ENCODE measurements at regions not wholly inside any gene's neighbourhood (a gene's known extent, or its start where the extent isn't known, plus 50 kb on each side); places are given as distances from the start of the nearest gene placed in this dataset.

DNA sequence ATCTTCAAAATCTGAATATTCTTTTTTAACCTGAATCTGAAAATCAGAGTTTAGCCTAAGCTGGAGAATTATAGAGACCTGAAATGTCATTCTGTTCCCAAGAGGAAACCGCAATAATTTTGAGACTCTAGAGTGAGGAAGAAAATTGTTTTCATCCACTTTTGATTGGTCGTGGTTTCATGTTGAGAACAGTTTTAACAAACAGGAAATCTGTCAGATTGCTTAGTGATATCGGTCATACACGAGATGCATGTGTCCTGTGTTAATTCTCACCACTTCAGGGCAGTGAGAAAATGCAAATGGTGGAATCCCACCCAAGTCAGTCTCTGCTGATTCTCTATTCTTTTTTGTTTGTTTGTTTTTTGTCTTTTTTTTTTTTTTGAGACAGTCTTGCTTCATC, 1498.5 kb upstream of the TMEM132C start:
- in situ Hi-C loops (cut with MboI; ENCODE audit: low sequenced_read_pairs), result no loop called here
- Histone ChIP-seq H3K27me3 (ENCODE audit: low read depth) (no peaks in the 10 kb centered on the region), H3K4me3 (no peak overlapping the region), H3K36me3 (replicated peaks) (no peaks in the 10 kb centered on the region), H3K9me3 (no peaks in the 10 kb centered on the region), H3K4me1 (no peaks in the 10 kb centered on the region)
- DNase-seq (ENCODE audit: low spot score in 2 of 2), result no peak

DNA sequence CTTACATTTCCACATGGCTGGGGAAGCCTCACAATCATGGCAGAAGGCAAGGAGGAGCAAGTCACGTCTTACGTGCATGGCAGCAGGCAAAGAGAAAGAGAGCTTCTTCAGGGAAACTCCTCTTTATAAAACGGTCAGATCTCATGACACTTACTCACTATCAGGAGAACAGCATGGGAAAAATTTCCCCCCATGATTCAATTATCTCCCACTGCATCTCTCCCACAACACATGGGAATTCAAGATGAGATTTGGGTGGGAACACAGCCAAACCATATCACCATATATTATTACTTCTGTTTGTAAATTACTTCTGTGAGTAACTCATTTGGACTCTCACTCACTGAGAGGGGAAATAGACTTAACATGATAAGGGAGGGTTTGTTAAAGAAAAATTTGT, 1496.8 kb upstream of the TMEM132C start:
- H3K9me3 ChIP-seq, result no peaks in the 10 kb centered on the region
- no peak for DNase-seq (ENCODE audit: low spot score in 2 of 2)
- in situ Hi-C loops (cut with MboI; ENCODE audit: low sequenced_read_pairs), result no loop called here
- H3K27me3 ChIP-seq (ENCODE audit: low read depth), result no peaks in the 10 kb centered on the region
- H3K4me3 ChIP-seq, result no peak overlapping the region
- H3K4me1 ChIP-seq, result no peaks in the 10 kb centered on the region
- no peaks in the 10 kb centered on the region for H3K36me3 ChIP-seq (replicated peaks)

- Histone ChIP-seq H3K4me3 (no peak overlapping the region), H3K27me3 (ENCODE audit: low read depth) (no peaks in the 10 kb centered on the region), H3K4me1 (no peaks in the 10 kb centered on the region), H3K9me3 (no peaks in the 10 kb centered on the region), H3K36me3 (replicated peaks) (no peaks in the 10 kb centered on the region)
- in situ Hi-C loops (cut with MboI; ENCODE audit: low sequenced_read_pairs), result no loop called here
- DNase-seq (ENCODE audit: low spot score in 2 of 2), result no peak
These were observed 1494.7 kb upstream of the TMEM132C start for GRCh38 chr12:126772171-126772864.

- Histone ChIP-seq H3K27me3 (ENCODE audit: low read depth) (no peaks in the 10 kb centered on the region), H3K36me3 (replicated peaks) (no peaks in the 10 kb centered on the region), H3K9me3 (no peaks in the 10 kb centered on the region), H3K4me3 (no peak overlapping the region), H3K4me1 (no peaks in the 10 kb centered on the region)
- no peak for DNase-seq (ENCODE audit: low spot score in 2 of 2)
- in situ Hi-C loops (cut with MboI; ENCODE audit: low sequenced_read_pairs), result no loop called here
These were observed 1494.0 kb upstream of the TMEM132C start for GRCh38 chr12:126773012-126773411.

DNA sequence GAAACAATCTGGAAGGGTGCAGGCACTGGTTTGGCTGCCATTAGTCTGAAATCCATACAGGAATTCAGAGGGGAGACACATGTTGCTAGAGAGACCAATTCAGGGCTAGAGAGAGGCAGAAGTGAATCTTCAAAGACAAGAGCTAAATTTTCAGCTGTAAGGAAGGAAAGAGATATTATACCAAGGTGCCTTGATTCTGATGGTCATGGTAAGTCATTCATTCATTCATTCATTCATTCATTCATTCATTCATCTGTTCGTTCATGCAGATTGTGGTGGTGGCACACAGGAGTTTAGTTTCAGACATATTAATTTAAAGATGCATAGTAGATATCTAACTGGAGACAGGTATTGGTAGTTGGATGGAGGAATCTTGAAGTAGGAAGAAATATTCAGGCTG, 1493.5 kb upstream of the TMEM132C start:
- H3K4me1 ChIP-seq, result no peaks in the 10 kb centered on the region
- in situ Hi-C loops (cut with MboI; ENCODE audit: low sequenced_read_pairs), result no loop called here
- H3K9me3 ChIP-seq, result no peaks in the 10 kb centered on the region
- no peaks in the 10 kb centered on the region for H3K36me3 ChIP-seq (replicated peaks)
- H3K27me3 ChIP-seq (ENCODE audit: low read depth), result no peaks in the 10 kb centered on the region
- no peak for DNase-seq (ENCODE audit: low spot score in 2 of 2)
- no peak overlapping the region for H3K4me3 ChIP-seq

- H3K36me3 ChIP-seq (replicated peaks), result no peaks in the 10 kb centered on the region
- H3K4me3 ChIP-seq, result no peak overlapping the region
- H3K9me3 ChIP-seq, result no peaks in the 10 kb centered on the region
- H3K27me3 ChIP-seq (ENCODE audit: low read depth), result no peaks in the 10 kb centered on the region
- no peak for DNase-seq (ENCODE audit: low spot score in 2 of 2)
- in situ Hi-C loops (cut with MboI; ENCODE audit: low sequenced_read_pairs), result no loop called here
- no peaks in the 10 kb centered on the region for H3K4me1 ChIP-seq
These were observed 1490.8 kb upstream of the TMEM132C start for GRCh38 chr12:126776026-126776655.

GRCh38 chr12:126780343-126780742, 1486.6 kb upstream of the TMEM132C start:
- no peak for DNase-seq (ENCODE audit: low spot score in 2 of 2)
- in situ Hi-C loops (cut with MboI; ENCODE audit: low sequenced_read_pairs), result no loop called here
- Histone ChIP-seq H3K9me3 (no peaks in the 10 kb centered on the region), H3K4me3 (no peak overlapping the region), H3K4me1 (no peaks in the 10 kb centered on the region), H3K36me3 (replicated peaks) (no peaks in the 10 kb centered on the region), H3K27me3 (ENCODE audit: low read depth) (no peaks in the 10 kb centered on the region)

DNA sequence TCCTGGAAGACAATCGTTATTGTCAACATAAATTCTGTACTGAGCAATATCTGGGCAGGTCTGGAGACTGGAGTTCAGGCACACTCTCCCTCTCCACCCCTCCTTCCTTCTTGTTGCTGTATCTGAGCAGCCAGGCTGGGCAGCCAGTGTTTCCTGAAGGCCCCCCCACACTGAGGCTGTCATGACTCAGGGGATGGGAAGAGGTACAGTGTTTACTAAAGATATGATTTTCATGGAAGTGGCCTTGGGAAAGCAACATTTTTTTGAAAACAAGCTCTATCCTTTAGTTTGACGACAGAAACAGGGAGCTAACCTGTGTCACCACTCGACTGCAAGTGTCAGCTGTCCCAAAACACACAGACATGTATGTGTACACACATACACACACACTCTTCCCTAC, 1485.4 kb upstream of the TMEM132C start:
- no peak for DNase-seq (ENCODE audit: low spot score in 2 of 2)
- no peaks in the 10 kb centered on the region for H3K27me3 ChIP-seq (ENCODE audit: low read depth)
- H3K9me3 ChIP-seq, result no peaks in the 10 kb centered on the region
- no peaks in the 10 kb centered on the region for H3K4me1 ChIP-seq
- in situ Hi-C loops (cut with MboI; ENCODE audit: low sequenced_read_pairs), result no loop called here
- no peaks in the 10 kb centered on the region for H3K36me3 ChIP-seq (replicated peaks)
- H3K4me3 ChIP-seq, result no peak overlapping the region

DNA sequence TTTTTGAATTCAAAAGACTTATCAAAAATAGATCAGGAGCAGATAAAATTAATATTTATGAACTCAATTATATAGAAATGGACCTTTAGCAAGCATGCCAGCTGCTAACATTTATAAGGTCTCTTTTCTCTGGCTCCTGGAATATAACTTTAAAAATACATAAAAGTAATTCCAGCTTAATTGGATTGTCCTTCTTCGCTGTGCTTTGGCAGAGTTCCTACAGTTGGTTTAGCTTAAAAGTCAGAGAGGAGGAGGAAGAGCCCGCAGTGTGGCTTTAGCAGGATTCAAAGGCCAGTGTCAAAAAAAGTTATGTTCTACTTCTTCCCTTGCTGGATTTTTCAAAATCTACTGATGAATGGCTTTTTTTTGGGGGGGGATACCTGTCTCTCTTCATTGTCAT, 1484.9 kb upstream of the TMEM132C start:
- Histone ChIP-seq H3K4me1 (no peaks in the 10 kb centered on the region), H3K27me3 (ENCODE audit: low read depth) (no peaks in the 10 kb centered on the region), H3K9me3 (no peaks in the 10 kb centered on the region), H3K36me3 (replicated peaks) (no peaks in the 10 kb centered on the region), H3K4me3 (no peak overlapping the region)
- in situ Hi-C loops (cut with MboI; ENCODE audit: low sequenced_read_pairs), result no loop called here
- DNase-seq (ENCODE audit: low spot score in 2 of 2), result no peak

DNA sequence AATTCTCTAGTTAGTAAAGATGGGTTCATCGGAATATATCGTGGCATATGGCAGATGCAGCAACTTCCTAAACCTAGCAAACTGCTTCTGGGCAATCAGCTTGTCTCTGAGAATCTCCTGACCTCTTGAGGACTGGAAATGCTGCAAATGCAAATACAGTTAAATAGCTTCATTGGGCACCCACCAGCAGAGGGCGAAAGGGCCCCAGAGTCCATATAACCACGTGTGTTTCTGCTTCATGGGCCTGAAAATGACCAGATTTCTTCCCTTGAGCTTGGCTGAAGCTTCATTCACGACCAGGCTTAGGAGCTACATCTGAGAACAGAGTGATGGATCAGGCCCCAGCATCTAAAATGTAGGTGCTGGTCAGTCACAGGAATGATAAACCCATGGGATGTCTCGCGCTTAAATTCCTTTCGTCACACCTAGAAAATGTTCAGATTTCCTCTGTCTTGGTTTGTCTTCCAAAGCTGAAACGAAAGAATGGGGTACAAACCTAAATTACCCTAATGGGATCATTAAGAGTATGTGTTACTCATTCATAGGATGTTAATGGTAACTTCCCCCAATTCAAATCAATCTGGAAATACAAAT, 1482.5 kb upstream of the TMEM132C start:
- in situ Hi-C loops (cut with MboI; ENCODE audit: low sequenced_read_pairs), result no loop called here
- peak in 1 of 2 experiments; percentile 7 for DNase-seq (ENCODE audit: low spot score in 2 of 2)
- H3K4me3 ChIP-seq, result no peak overlapping the region
- no peaks in the 10 kb centered on the region for H3K4me1 ChIP-seq
- H3K36me3 ChIP-seq (replicated peaks), result no peaks in the 10 kb centered on the region
- no peaks in the 10 kb centered on the region for H3K27me3 ChIP-seq (ENCODE audit: low read depth)
- H3K9me3 ChIP-seq, result no peaks in the 10 kb centered on the region

DNA sequence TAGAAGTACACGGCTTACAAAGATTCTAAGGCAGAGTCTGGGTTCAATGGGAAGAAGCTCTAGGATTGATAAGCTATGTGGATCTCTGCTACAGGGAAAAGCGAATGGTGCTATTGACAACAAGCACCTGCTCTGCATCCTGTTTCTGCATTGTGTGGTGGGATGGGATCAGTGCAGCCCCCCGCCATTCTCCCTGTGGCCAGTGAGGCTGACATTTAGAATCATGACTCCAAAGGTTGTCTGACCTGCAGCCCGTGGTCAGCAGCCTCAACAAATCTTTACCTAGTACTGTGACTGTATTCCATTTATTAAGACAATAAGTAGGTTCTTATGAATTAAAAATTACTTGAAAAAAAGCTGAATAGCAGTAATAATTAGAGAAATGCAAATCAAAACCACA, 1477.0 kb upstream of the TMEM132C start:
- H3K4me3 ChIP-seq, result no peak overlapping the region
- no peaks in the 10 kb centered on the region for H3K4me1 ChIP-seq
- H3K36me3 ChIP-seq (replicated peaks), result no peaks in the 10 kb centered on the region
- no peaks in the 10 kb centered on the region for H3K9me3 ChIP-seq
- DNase-seq (ENCODE audit: low spot score in 2 of 2), result no peak
- H3K27me3 ChIP-seq (ENCODE audit: low read depth), result no peaks in the 10 kb centered on the region
- in situ Hi-C loops (cut with MboI; ENCODE audit: low sequenced_read_pairs), result no loop called here

DNA sequence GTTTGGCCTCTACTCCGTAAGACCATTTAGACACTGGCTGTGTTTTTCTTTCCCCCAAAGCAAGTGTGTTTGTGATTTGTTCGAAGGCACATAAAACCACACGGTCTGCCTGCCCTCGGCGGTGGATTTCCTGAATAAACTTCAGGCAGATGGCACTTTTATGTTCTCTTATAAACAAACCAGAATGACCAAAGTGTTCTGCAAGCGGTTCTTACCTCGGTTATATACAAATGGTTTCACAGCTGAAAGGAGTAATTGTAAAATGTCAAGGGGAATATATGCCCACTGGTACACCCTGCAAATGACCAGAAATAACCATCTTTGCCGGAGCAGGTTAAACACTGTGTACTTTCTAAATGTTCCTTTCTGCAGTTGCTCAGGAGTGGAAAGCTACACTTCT, 1475.8 kb upstream of the TMEM132C start:
- Histone ChIP-seq H3K36me3 (replicated peaks) (no peaks in the 10 kb centered on the region), H3K9me3 (no peaks in the 10 kb centered on the region), H3K27me3 (ENCODE audit: low read depth) (no peaks in the 10 kb centered on the region), H3K4me3 (no peak overlapping the region), H3K4me1 (no peaks in the 10 kb centered on the region)
- in situ Hi-C loops (cut with MboI; ENCODE audit: low sequenced_read_pairs), result no loop called here
- DNase-seq (ENCODE audit: low spot score in 2 of 2), result no peak

DNA sequence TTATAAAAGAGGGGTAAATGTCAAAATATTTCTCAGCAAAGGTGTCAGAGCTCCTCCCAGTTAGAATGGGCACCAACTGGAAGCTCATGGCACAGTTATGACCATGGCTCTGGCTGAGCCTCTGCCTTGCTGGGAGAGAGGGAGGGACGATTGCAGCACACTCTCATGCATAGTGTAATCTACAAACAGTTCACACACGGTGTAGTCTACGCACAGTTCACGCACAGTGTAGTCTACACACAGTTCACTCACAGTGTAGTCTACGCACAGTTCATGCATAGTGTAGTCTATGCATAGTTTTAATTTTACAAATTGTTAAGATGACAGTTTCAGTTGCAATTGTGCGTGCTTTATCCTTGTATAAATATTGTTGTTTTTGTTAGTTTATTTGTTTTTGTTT, 1474.6 kb upstream of the TMEM132C start:
- Histone ChIP-seq H3K27me3 (ENCODE audit: low read depth) (no peaks in the 10 kb centered on the region), H3K36me3 (replicated peaks) (no peaks in the 10 kb centered on the region), H3K4me1 (no peaks in the 10 kb centered on the region), H3K4me3 (no peak overlapping the region), H3K9me3 (no peaks in the 10 kb centered on the region)
- in situ Hi-C loops (cut with MboI; ENCODE audit: low sequenced_read_pairs), result no loop called here
- DNase-seq (ENCODE audit: low spot score in 2 of 2), result no peak

DNA sequence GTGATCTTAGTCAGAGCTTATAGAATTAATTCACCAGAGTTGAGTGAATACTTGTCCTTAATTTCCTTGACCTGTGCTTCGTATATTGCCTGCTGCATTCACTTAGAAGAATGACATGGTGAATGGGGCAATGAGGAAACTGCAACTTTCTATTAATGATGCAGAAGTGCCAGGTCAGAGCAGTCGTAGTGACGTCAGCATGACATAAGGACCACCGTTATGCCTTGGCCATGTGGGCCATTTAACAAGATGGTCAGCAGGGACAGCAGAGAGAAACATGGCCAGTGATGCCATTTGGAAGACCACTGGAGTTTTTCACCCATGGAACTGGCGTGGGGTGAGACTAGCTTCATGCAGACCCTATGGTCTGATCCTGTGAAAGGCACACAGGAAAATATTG, 1469.4 kb upstream of the TMEM132C start:
- in situ Hi-C loops (cut with MboI; ENCODE audit: low sequenced_read_pairs), result no loop called here
- Histone ChIP-seq H3K27me3 (ENCODE audit: low read depth) (no peaks in the 10 kb centered on the region), H3K4me1 (no peaks in the 10 kb centered on the region), H3K4me3 (no peak overlapping the region), H3K9me3 (no peaks in the 10 kb centered on the region), H3K36me3 (replicated peaks) (no peaks in the 10 kb centered on the region)
- no peak for DNase-seq (ENCODE audit: low spot score in 2 of 2)

Data from HAP-1 (cell line).